Activated CD8-positive, alpha-beta T cell treated with anti-CD3 and anti-CD28 coated beads for 36 hours (primary cell): ENCODE measurements at regions not wholly inside any gene's neighbourhood (a gene's known extent, or its start where the extent isn't known, plus 50 kb on each side); places are given as distances from the start of the nearest gene placed in this dataset.
"Not testable (repeated sequence)": the region's sequence is repeated elsewhere in the genome, so short reads cannot be mapped to it uniquely, and the experiment has no call there.

Experiments
- ATAC-seq: fragments of 200-7000 bp; cut with Tn5 transposase; one replicate; pipeline ENCODE4 v1.10.0; 2021; ENCODE audit warnings: mild to moderate bottlenecking, moderate library complexity
- CTCF ChIA-PET: fragments of 350-600 bp; sonication (Branson Sonifier 250); formaldehyde crosslinking; loops from one replicate; lab custom pipeline; 2021; ENCODE audit warnings: antibody characterized with exemption; lab: Charles Lee
- POLR2A ChIA-PET: fragments of 350-600 bp; sonication (Branson Sonifier 250); formaldehyde crosslinking; loops from one replicate; lab custom pipeline; 2021; ENCODE audit warnings: antibody characterized with exemption; lab: Charles Lee
- DNase-seq: peaks from one replicate; pipeline ENCODE4 v3.0.0-alpha.2; 2020
- H3K27ac Mint-ChIP-seq: one replicate; pipeline ENCODE4 v1.8.0; 2021; ENCODE audit warnings: mild to moderate bottlenecking, mixed read lengths
- H3K27me3 Mint-ChIP-seq: one replicate; pipeline ENCODE4 v1.8.0; 2021; ENCODE audit warnings: mixed read lengths
- H3K36me3 Mint-ChIP-seq: one replicate; pipeline ENCODE4 v1.8.0; 2021; ENCODE audit warnings: low read depth, mixed read lengths
- H3K4me1 Mint-ChIP-seq: one replicate; pipeline ENCODE4 v1.8.0; 2021; ENCODE audit warnings: low read depth, mixed read lengths
- H3K4me3 Mint-ChIP-seq: one replicate; pipeline ENCODE4 v1.8.0; 2021; ENCODE audit warnings: mild to moderate bottlenecking, moderate library complexity, mixed read lengths
- H3K9me3 Mint-ChIP-seq: one replicate; pipeline ENCODE4 v1.8.0; 2021; ENCODE audit warnings: mixed read lengths
- CTCF ChIP-seq: fragments of 200-600 bp; IDR thresholded peaks from one replicate; pipeline ENCODE4 v1.8.0; 2022; ENCODE audit warnings: antibody characterized with exemption, mild to moderate bottlenecking
- intact Hi-C: fragments of 100-400 bp; cut with micrococcal nuclease; formaldehyde crosslinking; loops from one replicate; pipeline ENCODE4 v1.10.0; 2022

GRCh38 chrX:65589304-65589703 lies 54.7 kb upstream of the LAS1L start:
- H3K27ac Mint-ChIP-seq = no peak overlapping the region
- no peaks in the 10 kb centered on the region for H3K36me3 Mint-ChIP-seq
- H3K4me3 Mint-ChIP-seq = no peak overlapping the region
- ChIA-PET POLR2A (no interaction called here), CTCF (no interaction called here)
- ATAC-seq (no peak), DNase-seq (no peak)
- TF ChIP-seq CTCF = no peak
- no peaks in the 10 kb centered on the region for H3K27me3 Mint-ChIP-seq
- intact Hi-C loops = no loop called here
- peaks cover 7% of the 10 kb centered on the region for H3K4me1 Mint-ChIP-seq
- H3K9me3 Mint-ChIP-seq = no peaks in the 10 kb centered on the region

GRCh38 chrX:65588795-65589194 lies 54.2 kb upstream of the LAS1L start:
- no peaks in the 10 kb centered on the region for H3K9me3 Mint-ChIP-seq
- TF ChIP-seq CTCF = no peak
- no peaks in the 10 kb centered on the region for H3K36me3 Mint-ChIP-seq
- H3K27me3 Mint-ChIP-seq = no peaks in the 10 kb centered on the region
- ChIA-PET CTCF (no interaction called here), POLR2A (no interaction called here)
- DNase-seq (no peak), ATAC-seq (no peak)
- intact Hi-C loops = no loop called here
- H3K4me1 Mint-ChIP-seq = peaks cover 2% of the 10 kb centered on the region
- no peak overlapping the region for H3K4me3 Mint-ChIP-seq
- no peak overlapping the region for H3K27ac Mint-ChIP-seq

- no peak overlapping the region for H3K4me3 Mint-ChIP-seq
- intact Hi-C loops = no loop called here
- CTCF ChIA-PET = interaction anchor here (1.1 kb wide), 1 partner anchor 85 kb away, joined by 4 read pairs; no protein-coding TSS in a partner anchor
These were observed 53.3 kb upstream of the LAS1L start for GRCh38 chrX:65587616-65588526.

GRCh38 chrX:65586491-65586890 lies 51.9 kb upstream of the LAS1L start:
- TF ChIP-seq CTCF = no peak
- ATAC-seq (no peak), DNase-seq (no peak)
- no peaks in the 10 kb centered on the region for H3K36me3 Mint-ChIP-seq
- POLR2A ChIA-PET = no interaction called here
- H3K4me3 Mint-ChIP-seq = no peak overlapping the region
- CTCF ChIA-PET = interaction anchor here (0.9 to 1.1 kb wide), 2 partner anchors 8 to 86 kb away, joined by 3 to 4 read pairs; no protein-coding TSS in a partner anchor
- no peaks in the 10 kb centered on the region for H3K9me3 Mint-ChIP-seq
- intact Hi-C loops = no loop called here
- no peak overlapping the region for H3K27ac Mint-ChIP-seq
- peaks cover 7% of the 10 kb centered on the region for H3K4me1 Mint-ChIP-seq
- H3K27me3 Mint-ChIP-seq = no peaks in the 10 kb centered on the region

More at GRCh38 chrX:65587616-65588526, 53.3 kb upstream of the LAS1L start:
- no peak for ATAC-seq
- POLR2A ChIA-PET = no interaction called here
- TF ChIP-seq CTCF = no peak
- no peaks in the 10 kb centered on the region for H3K4me1 Mint-ChIP-seq
- no peak overlapping the region for H3K27ac Mint-ChIP-seq
- H3K27me3 Mint-ChIP-seq = no peaks in the 10 kb centered on the region
- no peak for DNase-seq
- no peaks in the 10 kb centered on the region for H3K36me3 Mint-ChIP-seq
- no peaks in the 10 kb centered on the region for H3K9me3 Mint-ChIP-seq

GRCh38 chrX:65585226-65585625 lies 50.6 kb upstream of the LAS1L start:
- DNase-seq, ATAC-seq, H3K27ac Mint-ChIP-seq, H3K4me3 Mint-ChIP-seq, H3K27me3 Mint-ChIP-seq, CTCF ChIA-PET, H3K36me3 Mint-ChIP-seq, intact Hi-C loops, H3K9me3 Mint-ChIP-seq, POLR2A ChIA-PET, H3K4me1 Mint-ChIP-seq: not testable (repeated sequence)
